Anterior cingulate cortex (tissue), 58 donors: ENCODE measurements at regions not wholly inside any gene's neighbourhood (a gene's known extent, or its start where the extent isn't known, plus 50 kb on each side); places are given as distances from the start of the nearest gene placed in this dataset.

Experiments used
- DNase-seq, 58 donors: peaks; one replicate each; lab custom pipeline; 2025; lab: John Stamatoyannopoulos, UW

DNA sequence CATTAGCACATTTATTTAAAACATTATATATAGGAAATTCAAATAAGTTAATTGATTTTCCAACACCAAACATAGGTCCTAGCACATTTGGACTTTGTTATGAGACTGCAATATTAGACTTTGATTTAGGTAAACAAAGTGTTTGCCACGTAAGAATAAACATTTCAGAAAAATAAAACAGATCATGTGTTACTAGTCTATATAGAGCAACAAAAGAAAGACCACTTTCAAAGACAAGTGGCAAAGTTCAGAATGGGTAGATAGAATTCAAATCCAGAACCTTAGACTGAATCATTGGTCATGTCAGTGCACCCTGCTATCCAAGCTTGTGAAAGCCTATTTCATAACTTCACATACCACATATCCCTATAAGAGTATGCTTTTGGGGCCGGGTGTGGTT lies 66.7 kb upstream of the PRR20A start:
- DNase-seq = no peak

DNA sequence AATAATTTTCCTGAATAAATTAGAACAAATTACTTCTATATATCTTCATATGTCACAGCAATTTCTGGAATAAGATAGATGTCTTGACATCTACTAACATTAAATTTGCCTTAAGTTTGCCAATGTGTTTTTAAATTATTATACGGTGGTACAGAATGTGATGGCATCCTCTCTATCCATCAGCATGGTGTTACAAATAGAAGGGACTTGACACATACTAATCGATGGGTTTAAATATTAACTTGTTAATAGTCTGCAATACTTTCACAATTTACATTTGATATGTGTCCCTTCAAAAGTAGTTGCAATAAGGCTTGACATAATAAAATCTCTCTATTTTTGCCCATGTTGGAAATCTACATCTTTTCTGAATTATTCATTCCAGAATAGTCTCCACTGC lies 65.1 kb upstream of the PRR20A start:
- no peak for DNase-seq

DNA sequence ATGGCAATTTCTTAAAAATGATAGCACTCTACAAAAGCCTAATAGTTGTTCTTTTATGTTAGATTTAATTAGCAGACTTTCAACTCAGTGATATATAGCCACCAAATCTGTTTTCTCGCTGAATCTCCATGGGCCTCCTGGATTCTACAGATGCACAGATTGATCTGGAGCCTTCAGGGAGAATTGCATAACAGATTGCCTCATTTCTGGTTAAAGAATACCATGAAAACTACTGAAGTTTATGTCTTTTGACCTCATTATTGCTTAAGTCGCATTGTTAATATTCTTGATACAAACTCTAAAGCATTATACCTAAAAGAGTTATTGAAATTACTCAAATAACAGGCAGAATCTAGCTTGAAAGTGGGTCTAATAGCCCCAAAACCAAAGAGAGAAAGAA lies 53.7 kb upstream of the PRR20A start:
- DNase-seq = no peak
